Ascending aorta (tissue), 2 donors: ENCODE measurements at regions not wholly inside any gene's neighbourhood (a gene's known extent, or its start where the extent isn't known, plus 50 kb on each side); places are given as distances from the start of the nearest gene placed in this dataset.

ENCODE experiments used
- DNase-seq, 2 donors: peaks; one replicate each; pipeline ENCODE4 v3.0.0-alpha.2; 2019; ENCODE audit warnings: low spot score in 2 of 2
- H3K27ac ChIP-seq, 2 donors: fragments of 200-600 bp; sonication (generic); one replicate each; pipeline ENCODE4 v1.5.1; 2016 to 2017; ENCODE audit warnings: mild to moderate bottlenecking in 1 of 2
- H3K27me3 ChIP-seq: fragments of 200-600 bp; sonication (generic); one replicate; pipeline ENCODE4 v1.5.1; 2017
- H3K36me3 ChIP-seq, 2 donors: fragments of 200-600 bp; sonication (generic); one replicate each; pipeline ENCODE4 v1.5.1; 2016
- H3K4me1 ChIP-seq, 2 donors: fragments of 200-600 bp; sonication (generic); one replicate each; pipeline ENCODE4 v1.5.1; 2016 to 2017; ENCODE audit warnings: mild to moderate bottlenecking in 1 of 2
- H3K4me3 ChIP-seq, 2 donors: fragments of 200-600 bp; sonication (generic); one replicate each; pipeline ENCODE4 v1.5.1; 2016 to 2017; ENCODE audit warnings: mild to moderate bottlenecking in 1 of 2
- H3K9me3 ChIP-seq, 2 donors: fragments of 200-600 bp; sonication (generic); one replicate each; pipeline ENCODE4 v1.5.1; 2016
- CTCF ChIP-seq, 3 experiments: fragments of 200-600 bp in 2 of 3; fragments of 450-650 bp in 1 of 3; sonication (generic) in 2 of 3; IDR thresholded peaks; one replicate each; pipeline ENCODE4 v1.5.1; 2016 to 2019; ENCODE audit warnings: antibody characterized with exemption in 3 of 3, mild to moderate bottlenecking in 1 of 3, moderate library complexity in 1 of 3
- intact Hi-C: fragments of 100-400 bp; cut with DNase I; formaldehyde crosslinking; loops from one replicate; pipeline ENCODE4 v1.15.1; 2023

GRCh38 chr5:42960506-42960905 is 79.6 kb downstream of the ANXA2R start:
- Histone ChIP-seq H3K36me3 (no peaks in the 10 kb centered on the region), H3K9me3 (peaks cover 0 to 4% of the 10 kb centered on the region in 2 donors), H3K27me3 (no peaks in the 10 kb centered on the region), H3K4me1 (no peaks in the 10 kb centered on the region), H3K4me3 (no peak overlapping the region), H3K27ac (no peak overlapping the region)
- intact Hi-C loops: no loop called here
- no peak for DNase-seq
- TF ChIP-seq CTCF (IDR thresholded peaks at IDR 0.05): no peak

DNA sequence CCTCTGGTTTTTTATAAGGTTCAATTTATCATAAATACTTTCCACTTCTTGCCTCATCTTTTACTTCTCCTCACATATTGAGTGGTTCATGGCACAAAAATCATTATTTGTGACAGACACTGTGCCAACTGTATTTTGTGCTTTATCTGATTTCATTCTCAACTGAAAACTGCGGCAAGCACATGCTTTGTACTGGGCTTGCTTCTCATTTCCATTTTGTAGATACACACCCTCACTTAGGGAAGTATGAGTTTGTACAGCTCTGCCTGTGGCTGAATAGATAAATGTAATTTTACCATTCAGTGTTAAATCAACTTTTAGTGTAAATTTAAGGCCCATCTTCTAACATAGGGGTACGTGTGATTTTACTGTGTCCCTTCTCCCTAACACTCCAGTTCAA is 83.6 kb downstream of the ANXA2R start:
- Histone ChIP-seq H3K27me3 (no peaks in the 10 kb centered on the region), H3K27ac (no peak overlapping the region), H3K36me3 (no peaks in the 10 kb centered on the region), H3K9me3 (peaks cover 20 to 33% of the 10 kb centered on the region in 2 donors), H3K4me3 (no peak overlapping the region), H3K4me1 (peaks cover 0 to 5% of the 10 kb centered on the region in 2 donors)
- no peak for DNase-seq
- intact Hi-C loops: no loop called here
- no peak for TF ChIP-seq CTCF (IDR thresholded peaks at IDR 0.05)

GRCh38 chr5:42953041-42953440 is 87.1 kb downstream of the ANXA2R start:
- H3K27me3 ChIP-seq: no peaks in the 10 kb centered on the region

DNA sequence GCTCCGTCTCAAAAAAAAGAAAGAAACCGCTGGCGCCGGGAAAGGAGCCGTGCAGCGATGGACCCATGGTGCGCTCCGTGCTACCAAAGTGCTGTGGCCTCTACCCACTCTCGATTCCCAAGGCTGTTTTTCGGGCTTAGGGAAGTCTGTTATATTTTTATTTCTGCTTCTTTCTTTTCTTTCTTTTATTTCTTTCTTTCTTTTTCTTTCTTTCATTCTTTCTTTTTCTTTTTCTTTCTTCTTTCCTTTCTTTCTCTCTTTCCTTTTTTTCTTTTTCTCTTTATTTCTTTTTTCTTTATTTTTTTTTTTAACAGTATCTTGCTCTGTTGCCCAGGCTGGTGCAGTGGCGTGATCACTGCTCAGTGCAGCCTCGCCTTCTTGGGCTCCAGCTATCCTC is 87.5 kb downstream of the ANXA2R start:
- TF ChIP-seq CTCF (IDR thresholded peaks at IDR 0.05): no peak
- H3K36me3 ChIP-seq: no peaks in the 10 kb centered on the region
- intact Hi-C loops: no loop called here
- H3K9me3 ChIP-seq: peaks cover 20 to 33% of the 10 kb centered on the region in 2 donors
- peak overlapping the region in 1 of 2 donors; percentile 97 for H3K27ac ChIP-seq
- H3K27me3 ChIP-seq: no peaks in the 10 kb centered on the region
- H3K4me1 ChIP-seq: peaks cover 7% of the 10 kb centered on the region in 2 donors
- no peak for DNase-seq
- H3K4me3 ChIP-seq: peak overlapping the region; percentile 61 to 88

More at GRCh38 chr5:42953041-42953440, 87.1 kb downstream of the ANXA2R start:
- H3K36me3 ChIP-seq: no peaks in the 10 kb centered on the region
- peaks cover 20 to 33% of the 10 kb centered on the region in 2 donors for H3K9me3 ChIP-seq
- H3K4me3 ChIP-seq: peak overlapping the region in 1 of 2 donors; percentile 88
- TF ChIP-seq CTCF (IDR thresholded peaks at IDR 0.05): no peak
- intact Hi-C loops: no loop called here
- H3K4me1 ChIP-seq: peaks cover 7% of the 10 kb centered on the region in 2 donors
- H3K27ac ChIP-seq: no peak overlapping the region
- DNase-seq: no peak

DNA sequence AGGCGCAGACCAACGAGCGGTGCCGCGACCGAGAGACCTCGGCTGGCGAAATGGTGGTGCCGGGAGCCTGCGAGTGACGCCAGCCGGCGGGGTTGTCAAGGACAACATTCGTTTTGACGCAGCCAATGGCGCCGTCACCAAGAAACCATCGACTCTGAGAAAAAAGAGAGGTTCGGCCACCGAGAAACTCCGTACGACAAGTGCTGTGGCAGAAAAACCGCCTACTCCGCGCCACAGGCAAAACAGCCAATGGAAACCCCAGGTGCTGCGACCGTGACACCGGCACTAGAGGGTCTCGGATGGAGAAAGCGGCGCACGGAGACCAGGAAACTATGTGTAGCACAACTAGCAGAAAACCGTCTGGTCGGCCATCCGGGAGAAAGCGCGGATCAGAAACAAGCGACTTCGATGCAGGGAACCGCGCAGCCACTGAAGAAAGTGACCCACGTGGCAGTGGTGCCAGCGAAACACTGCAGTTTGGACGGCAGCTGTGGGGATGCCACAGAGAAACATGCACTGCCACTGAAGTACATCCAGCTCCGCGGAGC is 88.8 kb downstream of the ANXA2R start:
- peak in 1 of 2 donors; percentile 78 for DNase-seq
- intact Hi-C loops: loop anchor here (2.0 kb wide), 3 partner anchors 43 to 169 kb away; partner anchors contain the start of gene ZNF131
- no peaks in the 10 kb centered on the region for H3K36me3 ChIP-seq
- H3K27me3 ChIP-seq: no peaks in the 10 kb centered on the region
- H3K9me3 ChIP-seq: peaks cover 20 to 33% of the 10 kb centered on the region in 2 donors
- peak overlapping the region; percentile 61 to 88 for H3K4me3 ChIP-seq
- H3K4me1 ChIP-seq: peaks cover 7% of the 10 kb centered on the region in 2 donors
- peak overlapping the region; percentile 96 to 97 for H3K27ac ChIP-seq
- no peak for TF ChIP-seq CTCF (IDR thresholded peaks at IDR 0.05)
